GM10248 (cell line): ENCODE measurements at regions not wholly inside any gene's neighbourhood (a gene's known extent, or its start where the extent isn't known, plus 50 kb on each side); places are given as distances from the start of the nearest gene placed in this dataset.

Source experiments
- CTCF ChIA-PET: fragments of 300-600 bp; sonication (Branson Sonifier 250); formaldehyde crosslinking; extraction: SDS; loops from one replicate; lab custom pipeline; 2021; ENCODE audit warnings: antibody characterized with exemption; lab: Yijun Ruan, JAX
- POLR2A ChIA-PET: fragments of 350-650 bp; sonication (Branson Sonifier 250); formaldehyde crosslinking; extraction: SDS; loops from one replicate; lab custom pipeline; 2020; ENCODE audit warnings: antibody characterized with exemption; lab: Yijun Ruan, JAX
- DNase-seq: peaks from one replicate; pipeline ENCODE4 v3.0.0; 2012; ENCODE audit errors: extremely low spot score
- TF ChIP-seq, protein P1 (sequence below): IDR thresholded peaks from 2 replicates; pipeline ENCODE4 v1.5.1; 2012; ENCODE audit warnings: mild to moderate bottlenecking, low read depth; ENCODE audit errors: extremely low read depth, missing control alignments, control extremely low read depth

DNA sequence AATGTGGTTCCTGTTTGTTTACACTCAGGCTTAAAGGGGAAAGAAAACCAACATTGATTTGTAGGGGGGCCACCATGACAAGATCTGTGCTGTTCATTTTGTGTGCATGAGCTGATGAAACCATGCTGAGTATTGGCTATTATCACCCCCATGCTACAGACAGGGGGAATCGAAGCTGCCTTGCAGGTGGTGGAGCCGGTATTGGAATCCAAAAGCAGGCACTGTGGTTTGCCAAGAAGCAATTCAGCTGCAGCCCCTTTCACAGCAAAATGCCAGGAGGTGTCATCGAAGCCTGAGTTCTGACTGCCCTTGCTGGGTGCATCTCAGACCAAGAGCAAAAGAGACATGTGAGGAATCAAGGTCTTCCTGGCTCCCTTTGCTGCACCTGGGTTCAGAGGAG is 221.9 kb downstream of the UXS1 start:
- CTCF ChIA-PET: no interaction called here
- TF ChIP-seq, protein P1, sequence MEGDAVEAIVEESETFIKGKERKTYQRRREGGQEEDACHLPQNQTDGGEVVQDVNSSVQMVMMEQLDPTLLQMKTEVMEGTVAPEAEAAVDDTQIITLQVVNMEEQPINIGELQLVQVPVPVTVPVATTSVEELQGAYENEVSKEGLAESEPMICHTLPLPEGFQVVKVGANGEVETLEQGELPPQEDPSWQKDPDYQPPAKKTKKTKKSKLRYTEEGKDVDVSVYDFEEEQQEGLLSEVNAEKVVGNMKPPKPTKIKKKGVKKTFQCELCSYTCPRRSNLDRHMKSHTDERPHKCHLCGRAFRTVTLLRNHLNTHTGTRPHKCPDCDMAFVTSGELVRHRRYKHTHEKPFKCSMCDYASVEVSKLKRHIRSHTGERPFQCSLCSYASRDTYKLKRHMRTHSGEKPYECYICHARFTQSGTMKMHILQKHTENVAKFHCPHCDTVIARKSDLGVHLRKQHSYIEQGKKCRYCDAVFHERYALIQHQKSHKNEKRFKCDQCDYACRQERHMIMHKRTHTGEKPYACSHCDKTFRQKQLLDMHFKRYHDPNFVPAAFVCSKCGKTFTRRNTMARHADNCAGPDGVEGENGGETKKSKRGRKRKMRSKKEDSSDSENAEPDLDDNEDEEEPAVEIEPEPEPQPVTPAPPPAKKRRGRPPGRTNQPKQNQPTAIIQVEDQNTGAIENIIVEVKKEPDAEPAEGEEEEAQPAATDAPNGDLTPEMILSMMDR: no peak
- POLR2A ChIA-PET: no interaction called here
- DNase-seq: no peak

DNA sequence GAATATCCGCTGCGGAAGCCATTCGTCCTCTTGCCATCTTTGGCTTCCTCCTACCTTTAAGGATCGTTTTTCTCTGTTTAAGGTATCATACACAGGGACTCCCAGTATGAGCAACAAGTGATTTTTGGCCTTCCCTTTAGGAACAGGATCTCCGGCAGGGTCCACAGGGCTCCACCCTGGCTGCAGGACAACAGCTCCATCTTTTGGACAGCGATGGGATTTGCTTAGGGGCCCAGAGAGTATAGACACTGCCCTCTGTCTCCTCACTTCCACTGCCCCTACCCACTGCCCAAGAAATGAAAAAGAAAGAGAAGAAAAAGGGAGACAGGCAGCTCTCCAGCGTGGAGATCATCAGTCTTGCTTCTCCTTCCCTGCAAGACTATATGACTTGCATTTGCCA is 224.5 kb downstream of the UXS1 start:
- ChIA-PET POLR2A (no interaction called here), CTCF (no interaction called here)
- DNase-seq: no peak
- TF ChIP-seq, protein P1: peak; percentile 15

DNA sequence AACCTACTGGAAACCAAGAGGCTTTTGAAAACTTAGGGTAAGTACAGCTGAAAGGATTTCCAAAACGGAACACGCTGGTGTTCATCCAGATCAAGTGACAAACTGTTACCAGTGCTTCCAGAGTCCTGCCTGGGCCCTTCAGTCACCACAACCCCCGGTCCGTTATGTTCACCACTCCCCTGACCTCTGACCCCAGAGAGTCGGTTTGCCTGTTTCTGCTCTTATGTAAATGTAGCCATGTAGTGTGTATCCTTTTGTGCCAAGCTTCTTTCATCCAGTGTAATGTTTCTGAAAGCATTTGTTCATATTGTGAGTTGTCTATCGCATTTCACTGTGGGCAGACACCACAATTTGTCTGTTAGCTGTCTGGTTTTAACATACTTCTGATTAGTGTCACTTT is 217.5 kb downstream of the NCK2 start:
- ChIA-PET CTCF (no interaction called here), POLR2A (no interaction called here)
- DNase-seq: no peak
- TF ChIP-seq, protein P1: no peak

DNA sequence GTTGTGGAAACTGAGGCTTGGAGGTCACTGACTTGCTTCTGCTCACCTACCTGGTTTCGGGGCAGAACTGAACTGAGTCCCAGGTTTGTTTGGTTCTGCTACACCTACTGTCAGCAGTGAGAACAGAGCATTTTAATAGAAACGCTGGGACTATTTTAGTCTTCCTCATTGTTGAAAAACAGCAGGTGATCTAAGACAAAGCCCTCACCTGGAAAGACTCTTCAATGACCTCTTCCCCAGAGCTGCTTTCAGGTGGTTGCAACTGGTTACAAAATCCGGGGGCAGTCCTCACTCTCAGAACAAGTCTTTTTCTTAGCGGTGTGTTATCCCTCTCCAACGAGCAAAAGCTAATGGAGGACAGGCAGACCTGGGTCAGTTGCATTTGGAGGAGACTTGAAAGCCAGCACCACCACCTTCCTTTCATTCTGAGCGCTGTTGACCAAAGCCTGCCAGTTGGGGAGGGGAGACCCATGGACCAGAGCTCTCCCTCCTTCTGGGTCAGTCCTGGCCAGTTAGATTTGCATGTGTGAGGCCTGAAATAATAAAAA is 217.0 kb downstream of the NCK2 start:
- DNase-seq: no peak
- ChIA-PET POLR2A (no interaction called here), CTCF (interaction anchor here (1.0 kb wide), 1 partner anchor 201 kb away, joined by 3 read pairs; no protein-coding TSS in a partner anchor)
- TF ChIP-seq, protein P1: no peak

DNA sequence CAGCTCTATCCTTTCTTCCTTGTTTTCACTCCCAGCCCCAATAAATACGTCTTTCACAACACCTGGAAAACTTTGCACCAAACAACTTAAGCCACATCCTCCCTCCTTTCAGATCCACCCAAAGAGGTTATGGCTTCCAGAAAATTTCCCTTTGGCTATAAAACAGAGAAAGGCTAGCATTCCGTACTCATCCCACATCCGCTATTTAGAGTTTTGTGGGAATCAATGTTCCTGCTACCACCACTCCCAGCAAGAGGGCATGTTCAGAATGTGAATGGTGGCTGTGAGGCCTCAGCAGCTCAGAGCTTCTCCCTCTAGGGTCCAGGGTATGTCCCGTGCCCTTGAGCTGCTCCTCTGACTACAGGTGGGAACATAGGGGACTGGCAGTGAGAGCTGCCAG is 214.6 kb downstream of the NCK2 start:
- CTCF ChIA-PET: interaction anchor here (1.1 to 2.0 kb wide), 2 partner anchors 15 to 18 kb away, joined by 4 read pairs; no protein-coding TSS in a partner anchor
- POLR2A ChIA-PET: no interaction called here
- DNase-seq: no peak
- TF ChIP-seq, protein P1: no peak

DNA sequence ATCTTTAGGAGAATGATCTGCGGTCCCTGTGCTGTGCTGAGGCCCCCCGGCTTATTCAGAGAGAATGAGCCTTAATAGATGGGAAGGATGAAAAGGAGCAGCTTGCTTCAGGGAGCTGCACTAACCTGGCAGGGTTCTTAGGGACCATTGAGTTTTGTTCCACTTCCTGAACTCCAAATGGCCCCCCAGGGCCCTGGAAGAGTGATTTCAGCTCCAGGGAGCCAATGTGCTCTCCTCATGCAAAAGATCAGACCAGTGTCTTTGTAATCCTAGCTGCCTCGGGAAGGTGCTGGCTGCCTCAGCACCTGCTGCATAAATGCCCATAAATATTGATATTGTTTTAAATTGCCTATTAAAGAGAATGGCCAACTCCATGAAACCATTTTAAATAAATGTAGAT is 210.2 kb downstream of the NCK2 start:
- DNase-seq: no peak
- POLR2A ChIA-PET: no interaction called here
- TF ChIP-seq, protein P1: no peak
- CTCF ChIA-PET: interaction anchor here (0.9 to 2.2 kb wide), 2 partner anchors 11 to 20 kb away, joined by 4 read pairs; no protein-coding TSS in a partner anchor
